ENCODE measurements at regions not wholly inside any gene's neighbourhood (a gene's known extent, or its start where the extent isn't known, plus 50 kb on each side); places are given as distances from the start of the nearest gene placed in this dataset.

DNA sequence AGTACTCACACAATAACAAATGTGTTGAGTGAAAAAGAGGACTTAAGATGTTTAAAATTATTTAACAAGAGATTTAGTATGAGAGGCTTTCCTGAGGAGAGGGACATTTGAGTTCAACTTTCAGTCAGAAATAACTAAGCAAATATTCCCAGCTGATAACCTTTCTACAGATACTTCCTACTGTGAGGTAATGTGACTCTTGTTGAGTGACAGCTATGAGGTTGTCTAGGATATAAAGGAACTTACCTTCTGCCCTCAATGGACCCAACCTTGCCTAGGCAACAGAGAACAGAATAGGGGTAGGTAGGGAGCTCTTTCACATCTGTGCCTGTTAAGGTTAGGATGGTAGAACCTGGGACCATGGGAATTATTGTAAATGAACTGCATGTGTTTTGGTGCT lies 54.7 kb downstream of the GLUD2 start:
- DNase-seq = no peak

DNA sequence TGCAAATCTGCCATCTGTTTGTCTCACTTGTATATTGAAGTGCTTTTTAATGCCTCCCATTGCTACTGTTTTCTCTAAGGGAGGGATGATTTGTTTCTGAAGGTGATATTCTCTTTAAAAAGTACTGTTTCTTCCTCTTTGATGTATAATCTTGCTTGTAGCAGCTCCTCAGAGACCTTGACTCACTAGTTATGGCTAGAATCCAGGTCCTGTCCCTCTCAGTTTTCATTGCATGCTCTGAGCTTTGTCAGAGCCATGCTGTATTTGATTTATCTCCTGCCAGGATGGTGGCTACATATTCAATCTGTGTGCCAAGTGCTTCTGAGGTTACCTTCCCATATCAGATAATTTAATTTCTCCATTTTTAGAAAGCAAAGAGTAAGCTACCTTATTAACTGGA lies 56.0 kb downstream of the GLUD2 start:
- no peak for DNase-seq

DNA sequence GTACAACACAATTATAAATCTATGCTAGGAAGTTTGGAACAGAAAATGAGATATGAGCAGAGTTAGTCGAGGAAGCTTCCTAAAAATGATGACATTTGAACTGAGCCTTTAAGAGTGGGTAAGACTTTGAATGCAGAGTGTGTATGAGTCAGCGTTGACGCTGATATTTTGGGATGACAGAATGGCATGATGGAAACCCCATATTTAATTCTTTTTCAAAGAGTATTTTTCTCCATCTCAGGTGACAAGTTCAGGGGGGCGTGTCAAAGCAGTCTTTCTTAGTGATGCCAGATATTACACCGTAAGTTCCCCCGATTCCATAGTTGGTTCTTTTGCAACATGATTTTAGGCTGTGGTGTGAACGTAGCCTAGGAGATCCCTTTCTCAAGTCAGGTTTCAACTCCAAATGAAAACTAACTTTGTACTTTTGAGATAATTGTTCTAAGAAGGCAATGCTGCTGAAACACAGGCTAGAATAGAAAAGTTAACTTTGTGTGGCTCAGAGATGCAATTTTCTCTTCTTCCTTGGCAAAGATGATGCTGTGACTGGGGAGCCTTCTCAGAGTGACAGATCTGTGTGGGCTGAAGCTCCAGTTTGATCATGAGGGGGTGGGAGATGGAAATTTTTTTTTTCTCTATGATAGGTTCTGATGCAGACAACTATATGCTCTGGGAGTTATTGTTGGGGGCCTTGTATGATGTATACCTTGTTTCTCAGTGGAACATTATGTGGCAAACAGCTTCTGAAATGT lies 59.2 kb downstream of the GLUD2 start:
- no peak for DNase-seq

DNA sequence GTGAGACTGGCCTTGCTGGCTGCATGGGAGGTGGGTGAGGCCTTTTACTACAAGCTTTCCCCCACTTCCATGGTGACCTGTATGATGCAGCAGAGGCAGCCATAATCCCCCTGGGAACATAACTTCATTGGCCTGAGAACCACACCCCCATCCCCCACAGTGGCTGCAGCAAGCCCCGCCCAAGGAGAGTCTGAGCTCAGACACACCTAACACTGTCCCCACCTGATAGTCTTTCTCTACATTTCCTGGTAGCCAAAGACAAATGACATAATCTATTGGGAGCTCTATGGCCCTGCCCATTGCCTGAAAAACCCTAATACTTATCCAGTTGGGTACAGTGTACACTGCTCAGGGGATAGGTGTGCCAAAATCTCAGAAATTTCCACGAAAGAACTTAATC lies 62.6 kb downstream of the GLUD2 start:
- DNase-seq = no peak

DNA sequence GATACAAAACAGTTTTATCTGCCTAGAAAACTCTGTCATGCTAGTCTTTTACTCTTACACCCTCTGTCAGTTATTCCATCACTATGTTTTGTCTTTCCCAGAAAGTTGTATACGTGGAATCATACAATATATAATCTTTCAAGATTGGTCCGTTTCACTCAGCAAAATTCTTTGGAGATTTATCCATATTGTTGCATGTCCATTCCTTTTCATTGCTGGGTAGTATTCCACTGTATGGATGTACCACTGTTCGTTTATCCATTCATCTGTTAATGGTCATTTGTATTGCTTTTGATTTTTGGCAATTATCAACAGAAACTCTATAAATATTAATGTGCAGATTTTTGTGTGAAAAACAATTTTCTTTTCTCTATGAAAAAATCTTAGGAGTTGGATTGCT lies 63.1 kb downstream of the GLUD2 start:
- no peak for DNase-seq

DNA sequence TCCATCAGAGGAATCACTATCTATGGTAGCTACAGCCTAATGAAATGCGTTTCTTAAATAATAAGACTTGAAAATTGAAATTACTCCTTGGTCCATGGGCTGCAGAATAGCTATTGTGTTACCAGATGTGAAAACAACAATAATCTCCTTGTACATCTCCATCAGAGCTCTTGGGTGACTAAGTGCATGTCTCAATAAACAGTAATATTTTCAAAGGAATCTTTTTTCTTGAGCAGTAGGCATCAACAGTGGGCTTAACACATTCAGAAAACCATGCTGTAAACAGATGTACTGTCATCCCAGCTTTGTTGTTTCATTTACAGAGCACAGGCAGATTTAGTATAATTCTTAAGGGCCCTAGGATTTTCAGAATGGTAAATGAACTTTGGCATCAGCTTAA lies 67.3 kb downstream of the GLUD2 start:
- DNase-seq = no peak

DNA sequence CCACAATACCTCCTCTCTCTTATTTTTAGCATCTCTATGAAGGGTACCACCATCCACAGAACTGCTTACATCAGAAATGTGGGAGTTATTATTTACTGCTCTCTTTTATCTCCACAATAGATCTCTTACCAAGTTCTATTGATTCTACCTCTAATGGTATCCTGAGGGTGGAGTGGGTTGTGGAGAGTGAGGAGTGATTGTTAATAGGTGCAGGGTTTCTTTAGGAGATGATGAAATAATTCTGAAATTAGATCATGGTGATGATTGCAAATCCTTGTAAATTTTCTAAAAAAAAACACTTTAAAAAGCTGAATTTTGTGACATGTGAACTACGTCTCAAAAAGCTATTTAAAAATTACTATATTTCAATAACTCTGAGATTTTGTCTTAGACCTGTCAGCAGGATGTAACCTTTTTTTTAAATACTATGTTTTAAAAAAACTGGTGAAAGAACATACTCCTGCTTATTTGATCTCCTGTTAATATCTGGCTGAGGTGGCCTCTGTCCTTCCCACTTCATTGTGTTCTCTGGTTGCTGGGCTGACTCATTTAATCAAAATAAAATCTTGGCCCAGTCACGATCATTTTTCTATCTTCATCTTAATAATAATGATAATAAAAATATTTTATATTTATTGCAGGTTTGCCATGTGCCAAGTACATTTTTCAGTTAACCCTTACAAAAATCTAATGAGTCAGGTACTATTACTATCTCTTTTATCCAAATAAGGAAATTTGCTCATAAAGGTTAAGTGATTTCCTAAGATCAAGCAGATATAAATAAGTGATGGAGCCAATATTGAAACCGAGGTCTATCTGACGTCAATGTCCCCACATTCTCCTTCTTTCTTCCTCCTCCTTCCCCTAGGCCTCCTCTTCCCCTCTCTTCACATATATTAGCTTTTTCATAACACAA lies 73.5 kb downstream of the GLUD2 start:
- no peak for DNase-seq

DNA sequence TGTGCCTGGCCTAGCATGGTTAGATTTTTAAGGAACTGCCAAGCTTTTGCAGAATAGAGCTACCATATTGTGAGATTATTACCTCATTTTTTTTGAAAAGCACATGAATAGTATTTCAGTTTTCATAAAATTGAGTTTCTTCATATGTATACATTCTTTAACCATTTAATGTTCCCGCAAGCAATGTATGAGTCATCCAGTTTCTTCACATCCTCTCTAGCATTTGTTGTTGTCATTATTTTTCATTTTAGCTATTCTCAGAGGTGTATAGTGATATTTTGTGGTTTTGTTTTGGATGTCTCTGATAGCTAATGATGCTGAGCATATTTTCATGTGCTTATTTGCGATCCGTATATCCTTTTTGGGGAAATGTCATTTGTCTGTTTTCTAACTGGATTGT lies 74.9 kb downstream of the GLUD2 start:
- no peak for DNase-seq

DNA sequence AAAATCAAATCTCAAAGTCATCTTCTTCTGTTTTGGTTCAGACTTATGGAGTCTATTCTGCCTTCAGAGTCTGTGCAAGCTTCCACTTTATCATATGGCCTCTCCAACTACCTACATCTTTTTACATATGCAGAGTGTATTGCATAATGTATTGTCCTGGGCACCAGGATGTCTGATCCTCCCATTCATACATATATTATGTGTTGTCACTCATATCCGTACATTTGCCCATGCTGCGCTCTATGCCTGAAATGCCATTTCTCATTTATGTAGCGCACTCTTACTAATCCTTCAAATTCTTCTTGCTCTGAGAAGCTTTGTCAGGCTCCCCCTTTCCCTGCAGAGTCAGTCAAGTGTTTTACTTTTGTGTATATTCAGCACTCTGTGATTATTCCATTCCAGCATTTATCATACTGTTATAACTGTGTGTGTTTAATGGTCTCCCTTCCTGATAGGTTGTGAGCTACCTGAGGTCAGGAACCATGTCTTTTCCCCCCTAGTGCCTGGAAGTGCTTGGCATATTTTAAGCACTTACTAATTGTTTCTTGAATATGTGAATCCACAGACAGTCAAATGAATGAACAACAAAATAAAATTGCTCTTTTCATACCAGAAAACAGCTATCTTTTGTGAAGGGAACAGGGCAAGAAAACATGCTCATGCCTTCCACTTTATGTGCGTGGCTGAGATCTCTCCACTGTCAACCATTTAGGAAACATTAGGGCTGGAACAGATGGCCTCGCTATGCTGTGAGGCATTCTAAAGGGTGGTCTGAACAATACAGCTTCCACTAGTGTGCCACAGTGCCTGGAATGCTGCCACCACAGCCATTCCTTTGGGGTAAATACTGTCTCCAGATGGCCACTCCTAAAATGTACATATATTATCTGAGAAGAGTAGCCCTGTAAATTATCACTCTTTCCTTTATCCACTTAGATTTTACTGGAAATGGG lies 81.8 kb downstream of the GLUD2 start:
- no peak for DNase-seq

DNA sequence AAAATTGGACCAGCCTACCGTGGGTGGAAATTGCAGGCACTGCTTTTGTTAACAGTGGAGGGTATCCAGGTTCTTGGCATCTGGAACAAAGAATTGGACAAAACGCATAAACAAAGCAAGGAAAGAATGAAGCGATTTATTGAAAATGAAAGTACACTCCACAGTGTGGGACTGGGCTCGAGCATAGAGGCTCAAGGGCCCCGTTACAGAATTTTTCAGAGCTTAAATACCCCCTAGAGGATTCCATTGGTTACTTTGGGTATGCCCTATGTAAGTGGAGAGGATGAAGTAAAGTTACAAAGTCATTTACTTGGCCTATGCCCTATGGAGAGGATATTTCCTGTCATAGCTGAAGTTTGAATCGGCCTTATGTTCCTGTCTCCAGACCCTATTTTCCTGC lies 85.3 kb downstream of the GLUD2 start:
- DNase-seq = no peak

DNA sequence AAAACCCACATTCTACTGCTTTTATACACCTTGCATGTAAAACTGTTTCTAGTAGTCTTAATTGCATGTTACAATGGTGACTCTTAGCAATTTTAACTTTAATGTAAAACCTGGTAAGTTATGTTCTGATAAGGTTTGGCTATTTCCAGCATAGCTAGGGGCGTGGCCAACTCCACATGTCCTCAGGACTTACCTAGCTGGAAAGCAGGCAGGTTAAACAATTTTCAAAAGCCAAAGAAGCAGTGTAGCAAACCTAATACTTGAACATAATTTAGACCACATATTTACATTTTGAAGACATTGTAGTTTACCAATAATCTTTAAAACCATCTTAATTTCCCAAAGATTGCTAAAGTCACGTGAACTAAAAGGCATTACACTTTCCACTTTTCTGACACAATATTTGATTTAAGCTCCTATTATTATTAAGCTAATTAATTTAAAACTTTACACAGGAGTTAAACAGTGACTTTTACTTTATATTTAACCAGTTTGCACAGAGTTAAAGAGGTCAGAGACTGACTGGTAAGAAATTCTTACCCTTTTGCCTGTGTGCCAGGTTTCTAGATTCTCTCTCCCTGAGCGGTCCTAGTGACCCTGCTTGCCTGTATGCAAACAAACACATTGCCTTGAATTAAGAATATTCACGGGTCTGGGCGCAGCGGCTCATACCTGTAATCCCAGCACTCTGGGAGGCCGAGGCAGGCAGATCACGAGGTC lies 88.2 kb downstream of the GLUD2 start:
- DNase-seq = no peak

DNA sequence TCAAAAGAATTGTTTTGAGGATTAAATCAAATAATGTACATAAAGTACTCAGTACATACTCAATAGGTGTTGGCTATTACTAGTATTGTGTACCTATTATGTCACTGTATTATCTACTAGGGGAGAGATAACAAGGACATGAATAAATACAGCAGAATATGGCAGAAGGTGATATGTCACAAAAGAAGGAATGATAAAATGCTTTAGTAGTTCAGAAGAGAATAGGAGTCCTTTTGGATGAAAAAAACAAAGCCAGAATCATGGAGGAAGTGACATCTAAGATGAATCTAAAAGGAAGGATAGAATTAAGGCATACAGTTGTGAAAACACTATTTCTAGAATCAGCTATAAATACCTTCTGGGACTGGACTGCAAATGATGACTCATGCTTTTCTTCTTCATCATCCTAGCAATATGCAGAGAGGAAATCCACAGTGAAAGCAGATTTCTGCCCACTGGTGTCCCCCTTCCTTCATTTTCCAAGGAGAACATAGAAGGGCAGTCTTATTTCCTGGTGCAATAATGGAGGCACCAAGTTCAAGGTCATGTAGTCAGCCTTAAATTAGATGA lies 98.7 kb downstream of the GLUD2 start:
- DNase-seq = no peak

DNA sequence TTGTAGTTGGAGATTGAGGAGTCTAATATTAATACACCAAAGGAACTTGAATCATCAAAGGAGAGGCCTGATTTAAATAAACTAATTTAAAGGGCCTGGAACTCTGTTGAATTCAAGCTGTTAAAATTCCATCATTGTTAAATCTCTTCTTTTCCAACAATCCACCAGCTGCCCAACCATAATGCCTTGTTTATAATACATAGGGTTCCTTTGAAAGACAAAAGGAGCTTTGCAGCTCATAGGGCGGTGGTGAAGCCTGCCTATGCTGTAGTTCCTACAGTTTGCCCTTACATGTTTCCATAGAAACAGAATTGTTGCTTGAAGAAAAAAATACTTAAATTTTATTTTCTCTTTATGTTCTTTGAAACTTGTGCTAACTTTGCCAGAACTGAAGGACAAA lies 102.8 kb downstream of the GLUD2 start:
- DNase-seq = no peak

DNA sequence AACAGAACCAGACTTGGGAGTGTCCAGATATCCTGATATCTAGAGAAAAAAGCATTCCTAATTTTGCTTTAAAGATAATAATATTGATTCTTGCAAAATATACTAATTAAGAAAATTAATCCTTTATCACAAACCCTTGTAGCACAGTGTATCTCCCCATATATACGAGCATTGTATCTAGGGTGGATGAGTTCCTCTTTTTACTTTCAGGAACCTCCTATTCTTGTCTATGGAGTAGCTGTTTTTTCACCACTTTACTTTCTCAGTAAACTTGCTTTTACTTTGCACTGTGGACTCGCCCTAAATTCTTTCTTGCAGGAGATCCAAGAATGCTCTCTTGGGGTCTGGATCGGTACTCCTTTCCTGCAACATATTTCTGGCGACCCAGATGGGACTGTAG lies 103.9 kb downstream of the GLUD2 start:
- DNase-seq = no peak

DNA sequence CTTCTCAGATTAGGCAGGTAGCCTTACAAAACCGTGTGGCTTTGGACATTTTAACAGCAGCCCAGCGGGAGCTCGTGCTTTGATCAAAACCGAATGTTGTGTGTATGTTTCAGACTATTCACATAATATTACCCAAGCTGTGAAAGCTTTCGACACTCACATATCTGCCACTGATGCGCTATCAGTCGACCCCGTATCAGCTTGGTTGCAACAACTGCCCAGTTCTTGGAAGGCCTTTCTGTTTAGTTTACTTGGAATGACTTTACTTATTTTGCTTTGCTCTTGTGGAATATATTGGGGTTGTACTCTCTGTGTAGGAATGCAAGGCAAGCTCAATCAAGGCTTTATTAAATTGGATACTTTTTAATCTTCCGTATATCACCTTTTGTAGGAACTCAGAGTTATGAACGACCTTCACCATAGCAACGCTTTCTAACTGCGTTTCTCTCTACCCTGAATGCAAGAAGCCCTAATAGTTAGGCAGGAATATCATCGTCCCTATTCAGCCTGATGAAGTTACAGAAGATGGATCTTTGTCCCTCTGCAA lies 107.5 kb downstream of the GLUD2 start:
- DNase-seq = no peak

DNA sequence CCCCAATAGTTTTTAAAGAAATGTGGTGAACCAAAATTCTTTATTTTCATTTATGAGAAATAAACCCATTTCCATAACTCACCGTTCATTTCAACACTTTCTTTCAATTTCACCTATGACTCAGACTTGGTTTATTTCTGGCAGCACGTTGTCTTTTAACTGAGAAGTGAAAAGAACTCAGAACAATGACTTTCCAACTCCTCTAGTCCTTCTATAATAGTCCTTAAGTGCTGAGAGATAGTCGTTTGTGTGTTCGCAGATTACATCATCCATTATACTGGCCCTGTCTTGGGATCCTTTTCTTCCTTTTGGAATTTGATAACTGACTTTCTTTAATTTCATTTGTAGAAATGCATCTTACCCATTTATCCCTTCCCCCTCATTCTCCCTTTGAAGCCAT lies 113.6 kb downstream of the GLUD2 start:
- DNase-seq = no peak

DNA sequence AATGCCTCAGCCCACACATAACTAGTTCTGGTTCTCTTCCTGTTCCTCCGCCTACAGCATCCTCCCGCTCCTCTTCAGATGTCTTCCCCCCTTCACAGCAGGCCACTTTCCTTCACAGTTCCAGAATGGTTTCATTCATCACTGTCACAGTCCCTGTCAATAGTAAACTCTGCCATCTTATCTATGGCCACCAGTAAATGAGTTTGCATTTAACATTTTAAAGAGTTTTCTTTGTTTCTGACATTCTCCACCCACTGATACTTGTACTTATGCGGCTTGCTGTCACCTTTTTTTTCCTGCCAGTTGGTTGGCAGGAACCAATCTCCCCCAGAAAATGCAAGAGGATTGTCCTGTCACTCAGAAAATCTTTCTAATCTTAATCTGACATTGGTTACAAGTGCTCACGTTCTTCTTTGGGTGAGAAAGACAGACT lies 114.1 kb downstream of the GLUD2 start:
- peak; percentile 0 to 4 for DNase-seq

DNA sequence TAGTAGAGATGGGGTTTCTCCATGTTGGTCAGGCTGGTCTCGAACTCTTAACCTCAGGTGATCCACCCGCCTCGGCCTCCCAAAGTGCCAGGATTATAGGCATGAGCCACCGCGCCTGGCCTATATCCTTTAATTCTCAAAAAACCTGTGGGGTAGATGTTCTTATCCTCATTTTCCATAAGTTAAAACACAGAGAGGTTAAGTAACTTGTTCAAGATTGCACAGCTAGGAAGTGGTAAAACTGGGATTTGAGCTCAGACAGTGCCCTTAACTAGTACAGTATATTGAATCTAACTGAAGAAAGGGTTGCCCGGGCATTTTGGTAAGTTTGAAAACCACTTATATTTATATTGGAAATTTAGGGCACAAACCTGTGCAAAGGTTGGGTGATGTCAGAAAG lies 116.0 kb downstream of the GLUD2 start:
- no peak for DNase-seq

DNA sequence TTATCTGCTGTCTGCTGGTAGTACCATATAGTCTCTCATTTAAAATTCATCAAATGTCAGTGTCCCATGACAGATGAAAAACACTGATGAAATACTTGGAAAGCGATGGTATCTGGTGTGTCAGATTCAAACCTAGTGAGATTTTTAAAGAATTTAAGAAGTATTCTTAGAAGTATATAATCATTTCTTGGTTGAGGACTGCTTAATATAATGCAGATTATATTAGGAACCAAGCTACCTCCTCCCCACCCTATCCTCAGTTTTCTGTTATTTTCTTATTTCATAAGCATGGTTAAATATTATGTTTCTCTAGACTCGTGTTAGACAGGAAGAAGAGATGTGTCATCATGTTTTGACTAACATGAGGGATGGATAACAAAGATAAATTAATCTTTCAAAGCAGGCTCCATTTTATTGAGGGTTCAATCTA lies 118.5 kb downstream of the GLUD2 start:
- DNase-seq = no peak

DNA sequence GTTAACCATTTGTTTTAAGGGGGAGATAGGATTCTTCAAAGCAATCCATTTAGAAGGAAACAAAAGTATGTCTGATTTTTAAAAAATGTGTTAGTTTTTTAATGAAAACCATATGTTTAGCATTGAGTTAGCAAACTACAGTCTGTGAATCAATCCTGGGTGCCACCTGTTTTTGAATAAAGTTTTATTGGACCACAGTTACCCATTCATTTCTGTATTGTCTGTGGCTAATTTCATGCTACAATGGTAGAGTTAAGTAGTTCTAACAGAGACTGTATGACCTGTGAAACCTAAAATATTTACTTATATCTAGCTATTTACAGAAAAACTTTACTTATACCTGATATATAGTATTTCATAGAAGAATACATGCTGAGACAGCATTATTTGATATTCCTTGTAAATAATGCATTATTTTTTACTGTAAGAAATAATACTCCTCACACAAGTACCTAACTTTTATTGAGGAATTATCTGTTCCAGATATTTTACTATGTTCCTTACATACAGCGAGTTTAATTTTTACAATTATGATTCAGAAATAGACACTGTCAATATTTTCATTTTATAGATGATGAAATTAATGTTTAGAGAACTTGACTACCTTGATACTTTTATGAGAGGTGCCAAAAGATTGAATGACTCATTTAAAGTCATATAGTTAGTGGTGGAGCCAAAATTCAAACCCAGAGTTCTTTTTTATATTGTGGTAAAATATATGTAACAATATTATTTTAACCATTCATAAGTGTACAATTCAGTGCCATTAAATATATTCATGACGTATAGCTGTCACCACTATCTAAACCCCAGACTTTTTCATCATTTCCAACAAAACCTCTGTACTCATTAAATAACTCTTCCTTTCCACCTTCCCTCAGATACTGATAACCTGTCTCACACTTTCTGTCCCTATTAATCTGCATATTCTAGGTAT lies 122.0 kb downstream of the GLUD2 start:
- no peak for DNase-seq

DNA sequence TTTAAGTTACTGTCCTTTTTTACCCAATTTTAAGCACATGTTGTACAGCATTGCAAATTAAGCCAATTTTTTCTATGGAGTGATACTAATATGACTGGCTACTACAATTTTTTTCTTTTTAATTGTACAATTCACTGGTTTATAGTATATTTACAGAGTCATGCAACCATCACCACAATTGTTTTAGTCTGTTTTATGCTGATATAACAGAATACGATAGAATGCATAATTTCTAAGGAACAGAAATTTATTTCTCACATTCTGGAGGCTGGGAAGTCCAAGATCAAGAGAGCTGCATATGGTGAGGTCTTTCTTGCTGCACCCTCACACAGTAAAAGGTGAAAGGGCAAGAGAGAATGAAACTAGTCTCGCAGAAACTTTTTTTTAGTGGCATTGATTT lies 125.3 kb downstream of the GLUD2 start:
- DNase-seq = no peak

Data from activated CD4-positive, alpha-beta T cell treated with anti-CD3 and anti-CD28 coated beads, Interleukin-2, amount 50 U/mL, for 4 hours (primary cell).